ENCODE measurements at regions not wholly inside any gene's neighbourhood (a gene's known extent, or its start where the extent isn't known, plus 50 kb on each side); places are given as distances from the start of the nearest gene placed in this dataset.

- Mint-ChIP-seq H3K27me3 (no peaks in the 10 kb centered on the region), H3K36me3 (no peaks in the 10 kb centered on the region), H3K9me3 (peaks cover 14% of the 10 kb centered on the region), H3K4me3 (no peak overlapping the region), H3K4me1 (ENCODE audit: low read depth in 2 of 2) (no peaks in the 10 kb centered on the region), H3K27ac (no peak overlapping the region)
- ATAC-seq (no peak), DNase-seq (ENCODE audit: low spot score) (no peak)
Measured at GRCh38 chr15:37586011-37586583, 348.3 kb upstream of the TMCO5A start.

GRCh38 chr15:37586976-37587375 is 347.5 kb upstream of the TMCO5A start:
- Mint-ChIP-seq H3K27me3 (no peaks in the 10 kb centered on the region), H3K4me3 (no peak overlapping the region)

GRCh38 chr15:37594417-37594816 is 340.0 kb upstream of the TMCO5A start:
- Mint-ChIP-seq H3K4me1 (ENCODE audit: low read depth in 2 of 2) (no peaks in the 10 kb centered on the region), H3K36me3 (no peaks in the 10 kb centered on the region)

More at GRCh38 chr15:37586976-37587375, 347.5 kb upstream of the TMCO5A start:
- Mint-ChIP-seq H3K9me3 (peaks cover 13% of the 10 kb centered on the region), H3K27ac (no peak overlapping the region), H3K4me1 (ENCODE audit: low read depth in 2 of 2) (no peaks in the 10 kb centered on the region), H3K36me3 (no peaks in the 10 kb centered on the region)
- DNase-seq (ENCODE audit: low spot score) (no peak), ATAC-seq (no peak)

GRCh38 chr15:37595426-37595970 is 338.9 kb upstream of the TMCO5A start:
- H3K27ac Mint-ChIP-seq = no peak overlapping the region
- H3K27me3 Mint-ChIP-seq = no peaks in the 10 kb centered on the region
- ATAC-seq (no peak), DNase-seq (ENCODE audit: low spot score) (no peak)
- H3K4me1 Mint-ChIP-seq (ENCODE audit: low read depth in 2 of 2) = no peaks in the 10 kb centered on the region
- H3K4me3 Mint-ChIP-seq = no peak overlapping the region
- H3K9me3 Mint-ChIP-seq = peaks cover 3% of the 10 kb centered on the region
- H3K36me3 Mint-ChIP-seq = no peaks in the 10 kb centered on the region

More at GRCh38 chr15:37594417-37594816, 340.0 kb upstream of the TMCO5A start:
- ATAC-seq (no peak), DNase-seq (ENCODE audit: low spot score) (no peak)
- H3K4me3 Mint-ChIP-seq = no peak overlapping the region
- H3K27me3 Mint-ChIP-seq = no peaks in the 10 kb centered on the region
- peaks cover 3% of the 10 kb centered on the region for H3K9me3 Mint-ChIP-seq
- no peak overlapping the region for H3K27ac Mint-ChIP-seq

GRCh38 chr15:37599156-37599555 is 335.3 kb upstream of the TMCO5A start:
- Mint-ChIP-seq H3K27ac (no peak overlapping the region), H3K4me3 (no peak overlapping the region), H3K9me3 (peaks cover 9% of the 10 kb centered on the region), H3K4me1 (ENCODE audit: low read depth in 2 of 2) (no peaks in the 10 kb centered on the region), H3K36me3 (no peaks in the 10 kb centered on the region), H3K27me3 (no peaks in the 10 kb centered on the region)
- ATAC-seq (no peak), DNase-seq (ENCODE audit: low spot score) (no peak)

GRCh38 chr15:37616215-37616614 is 318.2 kb upstream of the TMCO5A start:
- H3K4me3 Mint-ChIP-seq = no peak overlapping the region
- DNase-seq (ENCODE audit: low spot score) (no peak), ATAC-seq (no peak)
- no peak overlapping the region for H3K27ac Mint-ChIP-seq
- no peaks in the 10 kb centered on the region for H3K4me1 Mint-ChIP-seq (ENCODE audit: low read depth in 2 of 2)
- H3K27me3 Mint-ChIP-seq = no peaks in the 10 kb centered on the region
- no peaks in the 10 kb centered on the region for H3K36me3 Mint-ChIP-seq
- H3K9me3 Mint-ChIP-seq = peaks cover 16% of the 10 kb centered on the region

- DNase-seq (ENCODE audit: low spot score) (no peak), ATAC-seq (no peak)
- no peaks in the 10 kb centered on the region for H3K27me3 Mint-ChIP-seq
- H3K27ac Mint-ChIP-seq = no peak overlapping the region
- H3K4me3 Mint-ChIP-seq = no peak overlapping the region
- H3K36me3 Mint-ChIP-seq = no peaks in the 10 kb centered on the region
- peaks cover 16% of the 10 kb centered on the region for H3K9me3 Mint-ChIP-seq
- H3K4me1 Mint-ChIP-seq (ENCODE audit: low read depth in 2 of 2) = no peaks in the 10 kb centered on the region
Measured at GRCh38 chr15:37618353-37618752, 316.1 kb upstream of the TMCO5A start.

GRCh38 chr15:37619358-37620042 is 314.9 kb upstream of the TMCO5A start:
- H3K27ac Mint-ChIP-seq = no peak overlapping the region
- no peaks in the 10 kb centered on the region for H3K27me3 Mint-ChIP-seq
- H3K4me1 Mint-ChIP-seq (ENCODE audit: low read depth in 2 of 2) = no peaks in the 10 kb centered on the region
- no peaks in the 10 kb centered on the region for H3K36me3 Mint-ChIP-seq
- DNase-seq (ENCODE audit: low spot score) (no peak), ATAC-seq (no peak)
- H3K9me3 Mint-ChIP-seq = peaks cover 16% of the 10 kb centered on the region
- H3K4me3 Mint-ChIP-seq = no peak overlapping the region

- no peak for ATAC-seq
- Mint-ChIP-seq H3K36me3 (no peaks in the 10 kb centered on the region), H3K4me3 (no peak overlapping the region), H3K4me1 (ENCODE audit: low read depth in 2 of 2) (no peaks in the 10 kb centered on the region), H3K27ac (no peak overlapping the region), H3K9me3 (peaks cover 11% of the 10 kb centered on the region), H3K27me3 (no peaks in the 10 kb centered on the region)
- no peak for DNase-seq (ENCODE audit: low spot score)
Measured at GRCh38 chr15:37625576-37625975, 308.9 kb upstream of the TMCO5A start.

GRCh38 chr15:37628507-37628906 is 305.9 kb upstream of the TMCO5A start:
- no peaks in the 10 kb centered on the region for H3K36me3 Mint-ChIP-seq
- no peak for DNase-seq (ENCODE audit: low spot score)
- no peak for ATAC-seq
- no peaks in the 10 kb centered on the region for H3K27me3 Mint-ChIP-seq
- no peak overlapping the region for H3K27ac Mint-ChIP-seq
- no peak overlapping the region for H3K4me3 Mint-ChIP-seq
- H3K4me1 Mint-ChIP-seq (ENCODE audit: low read depth in 2 of 2) = no peaks in the 10 kb centered on the region
- peaks cover 14% of the 10 kb centered on the region for H3K9me3 Mint-ChIP-seq

GRCh38 chr15:37636736-37637135 is 297.7 kb upstream of the TMCO5A start:
- H3K4me1 Mint-ChIP-seq (ENCODE audit: low read depth in 2 of 2) = no peaks in the 10 kb centered on the region
- no peak overlapping the region for H3K4me3 Mint-ChIP-seq
- H3K9me3 Mint-ChIP-seq = peaks cover 4% of the 10 kb centered on the region
- ATAC-seq = no peak
- DNase-seq (ENCODE audit: low spot score) = no peak
- no peaks in the 10 kb centered on the region for H3K36me3 Mint-ChIP-seq
- no peak overlapping the region for H3K27ac Mint-ChIP-seq
- H3K27me3 Mint-ChIP-seq = no peaks in the 10 kb centered on the region

- H3K4me1 Mint-ChIP-seq (ENCODE audit: low read depth in 2 of 2) = no peaks in the 10 kb centered on the region
- no peaks in the 10 kb centered on the region for H3K36me3 Mint-ChIP-seq
- no peak overlapping the region for H3K27ac Mint-ChIP-seq
- no peak overlapping the region for H3K4me3 Mint-ChIP-seq
- no peaks in the 10 kb centered on the region for H3K27me3 Mint-ChIP-seq
- H3K9me3 Mint-ChIP-seq = peaks cover 3% of the 10 kb centered on the region
- DNase-seq (ENCODE audit: low spot score) = no peak
- ATAC-seq = no peak
Measured at GRCh38 chr15:37638116-37638515, 296.3 kb upstream of the TMCO5A start.

GRCh38 chr15:37638691-37639090 is 295.7 kb upstream of the TMCO5A start:
- Mint-ChIP-seq H3K9me3 (peaks cover 3% of the 10 kb centered on the region), H3K27ac (no peak overlapping the region), H3K27me3 (no peaks in the 10 kb centered on the region), H3K4me1 (ENCODE audit: low read depth in 2 of 2) (no peaks in the 10 kb centered on the region), H3K4me3 (no peak overlapping the region), H3K36me3 (no peaks in the 10 kb centered on the region)
- DNase-seq (ENCODE audit: low spot score) (no peak), ATAC-seq (no peak)

- peaks cover 5% of the 10 kb centered on the region for H3K9me3 Mint-ChIP-seq
- no peaks in the 10 kb centered on the region for H3K36me3 Mint-ChIP-seq
- no peaks in the 10 kb centered on the region for H3K27me3 Mint-ChIP-seq
Measured at GRCh38 chr15:37652646-37653417, 281.6 kb upstream of the TMCO5A start.

More at GRCh38 chr15:37652646-37653417, 281.6 kb upstream of the TMCO5A start:
- DNase-seq (ENCODE audit: low spot score) (no peak), ATAC-seq (no peak)
- H3K4me3 Mint-ChIP-seq = no peak overlapping the region
- H3K27ac Mint-ChIP-seq = no peak overlapping the region
- H3K4me1 Mint-ChIP-seq (ENCODE audit: low read depth in 2 of 2) = no peaks in the 10 kb centered on the region
